Cerebellar nuclear complex (tissue), 1 donor: ENCODE measurements at regions not wholly inside any gene's neighbourhood (a gene's known extent, or its start where the extent isn't known, plus 50 kb on each side); places are given as distances from the start of the nearest gene placed in this dataset.

Experiments
- DNase-seq, 2 experiments: peaks; one replicate each; lab custom pipeline; 2025; lab: John Stamatoyannopoulos, UW

DNA sequence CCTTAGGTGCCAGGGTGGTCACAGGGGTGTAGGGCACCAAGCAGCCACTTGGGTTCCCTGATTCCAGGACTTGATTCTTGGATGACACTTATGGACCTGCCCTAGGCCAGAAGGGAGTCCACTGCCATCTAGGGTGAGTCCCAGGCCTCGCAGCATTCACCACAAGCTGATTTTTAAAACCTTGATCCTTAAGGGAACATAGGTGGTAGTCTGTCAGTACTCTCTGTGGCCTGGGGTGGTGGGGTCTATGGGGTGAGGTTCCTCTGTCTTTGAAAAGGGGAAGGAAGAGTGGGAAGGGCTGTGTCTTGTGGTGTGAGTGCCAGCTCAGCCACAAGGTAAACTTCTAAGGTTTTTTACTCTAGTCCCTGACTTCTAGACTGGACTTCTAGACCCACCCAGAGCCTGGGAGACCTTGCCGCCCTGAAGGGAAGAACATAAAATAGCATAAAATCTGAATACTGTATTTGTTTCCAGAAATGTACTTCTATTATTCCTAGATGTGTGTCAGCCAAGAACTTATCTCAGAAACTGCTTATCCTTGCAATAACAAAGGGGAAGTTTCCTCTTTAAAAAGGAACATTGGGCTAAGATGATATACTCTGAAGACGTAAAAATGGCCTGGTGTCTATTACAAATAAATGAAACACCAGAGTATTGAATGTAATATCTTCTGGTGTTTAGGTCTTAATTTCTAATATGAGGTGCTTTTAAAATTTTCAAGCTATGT is 757.3 kb downstream of the LTN1 start:
- no peak for DNase-seq

DNA sequence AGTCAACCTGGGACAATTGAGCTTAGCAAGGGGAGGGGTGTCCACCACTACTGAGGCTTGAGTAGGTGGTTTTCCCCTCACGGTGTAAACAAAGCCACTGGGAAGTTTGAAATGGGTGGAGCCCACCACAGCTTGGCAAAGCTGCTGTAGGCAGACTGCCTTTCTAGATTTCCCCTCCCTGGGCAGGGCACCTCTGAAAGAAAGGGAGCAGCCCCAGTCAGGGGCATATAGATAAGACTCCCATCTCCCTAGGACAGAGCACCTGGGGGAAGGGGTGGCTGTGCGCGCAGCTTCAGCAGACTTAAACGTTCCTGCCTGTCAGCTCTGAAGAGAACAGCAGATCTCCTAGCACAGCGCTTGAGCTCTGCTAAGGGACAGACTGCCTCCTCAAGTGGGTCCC is 758.4 kb downstream of the LTN1 start:
- no peak for DNase-seq

DNA sequence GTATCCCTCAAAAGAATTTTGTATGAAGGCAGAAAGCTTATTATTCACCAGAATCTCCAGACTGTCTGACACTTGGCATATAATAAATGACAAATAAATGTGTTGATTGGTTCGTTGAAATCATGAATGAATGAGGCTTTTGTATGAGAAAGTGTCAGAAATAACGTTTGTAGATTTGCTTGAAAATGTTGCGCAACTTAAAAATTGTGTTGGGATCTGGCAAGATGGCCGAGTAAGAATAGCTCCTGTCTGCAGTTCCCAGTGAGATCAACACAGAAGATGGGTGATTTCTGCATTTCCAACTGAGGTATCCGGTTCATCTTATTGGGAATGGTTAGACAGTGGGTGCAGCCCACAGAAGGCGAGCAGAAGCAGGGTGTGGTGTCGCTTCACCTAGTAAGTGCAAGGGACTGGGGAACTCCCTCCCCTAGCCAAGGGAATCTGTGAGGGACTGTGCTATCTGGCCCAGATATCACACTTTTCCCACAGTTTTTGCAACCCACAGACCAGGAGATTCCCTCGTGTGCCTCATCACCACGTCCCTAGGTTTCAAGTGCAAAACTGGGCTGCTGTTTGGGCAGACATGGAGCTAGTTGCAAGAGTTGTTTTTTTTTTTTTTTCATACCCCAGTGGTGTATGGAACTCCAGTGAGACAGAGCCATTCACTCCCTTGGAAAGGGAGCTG is 759.0 kb downstream of the LTN1 start:
- no peak for DNase-seq

DNA sequence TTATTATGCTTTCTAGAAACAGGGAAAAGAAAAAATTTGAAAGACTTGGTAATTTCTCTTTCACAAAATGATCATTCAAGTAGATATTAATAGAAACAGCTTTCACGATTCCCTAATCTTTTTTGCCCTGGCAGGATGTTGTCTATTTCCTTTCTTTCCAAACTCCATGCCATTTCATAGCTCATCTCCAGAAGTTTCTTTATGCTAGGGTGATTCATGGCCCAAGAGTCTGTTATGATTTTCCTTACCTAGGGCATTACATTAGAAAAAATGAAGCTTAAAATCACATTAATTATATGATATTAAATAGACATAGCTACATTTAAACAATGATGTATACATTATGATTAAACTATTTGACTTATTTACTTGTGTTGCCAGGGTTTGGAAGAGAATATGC is 762.1 kb downstream of the LTN1 start:
- no peak for DNase-seq

DNA sequence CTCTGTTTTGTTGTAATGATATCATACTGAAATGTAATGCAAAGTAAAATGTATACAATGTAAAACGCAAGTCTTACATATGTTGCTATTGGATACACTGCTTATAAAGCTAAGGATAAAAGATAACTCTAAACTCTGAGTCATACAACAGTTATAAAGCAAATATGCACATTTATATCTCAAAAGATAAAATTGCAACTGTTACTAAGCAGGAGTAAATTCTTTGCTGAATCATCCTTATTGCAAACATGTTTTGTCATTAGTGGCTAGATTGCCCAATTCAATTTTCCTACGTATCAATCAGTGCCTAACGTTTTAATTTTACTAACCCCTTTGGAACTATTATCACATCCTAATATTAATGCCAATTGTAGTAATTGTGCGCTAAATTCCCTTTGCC is 762.9 kb downstream of the LTN1 start:
- DNase-seq, result no peak

DNA sequence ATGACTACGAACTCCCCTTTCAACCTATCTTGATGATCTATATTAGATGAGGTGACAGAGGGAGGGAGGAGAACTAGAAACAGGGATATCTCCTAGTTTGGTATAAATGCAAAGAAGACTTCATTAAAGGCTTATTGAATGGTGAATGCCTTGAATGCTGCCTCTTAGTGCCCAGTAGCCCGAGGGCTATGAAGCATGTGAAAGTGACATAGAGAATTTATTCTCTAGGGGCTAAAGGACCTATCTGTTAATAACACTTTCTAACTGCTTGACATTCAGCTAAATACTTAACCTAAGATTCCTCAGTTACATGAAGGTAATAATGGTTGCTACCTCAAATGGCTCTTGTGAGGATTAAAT is 764.1 kb downstream of the LTN1 start:
- no peak for DNase-seq

DNA sequence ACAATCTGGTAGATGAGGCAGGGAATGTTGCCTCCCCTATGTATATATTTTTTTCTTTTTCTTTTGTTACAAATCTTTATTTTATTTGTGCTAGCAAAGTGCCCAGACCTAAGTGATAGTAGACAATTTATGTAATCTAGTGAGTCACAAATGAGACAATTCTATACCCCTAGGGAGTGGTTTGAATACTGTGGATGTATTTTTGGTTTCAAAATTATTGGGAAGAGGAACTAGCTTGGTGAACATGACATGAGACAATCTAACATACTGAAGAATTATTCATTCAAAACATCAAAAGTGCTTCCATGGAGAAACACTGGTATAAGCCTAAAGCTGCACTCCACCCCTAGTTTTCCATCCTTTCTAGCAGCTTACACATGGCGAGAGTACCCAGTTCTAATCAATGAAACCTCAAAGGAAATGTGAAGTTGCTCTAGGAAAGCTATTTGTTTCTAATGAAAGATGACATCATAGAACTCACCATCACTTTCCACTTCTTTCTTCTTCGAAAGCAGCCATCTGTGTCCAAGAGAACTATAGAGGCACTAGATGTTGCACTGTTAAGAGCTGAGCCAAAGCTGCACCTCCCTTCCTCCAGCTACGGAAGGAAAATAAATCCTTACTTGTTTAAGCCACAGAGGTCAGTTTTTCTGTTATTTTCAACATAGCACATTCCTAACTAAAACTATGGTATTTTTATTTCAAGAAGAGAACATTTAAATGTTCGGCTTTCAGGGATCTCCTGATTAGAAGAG is 764.6 kb downstream of the LTN1 start:
- DNase-seq, result no peak

DNA sequence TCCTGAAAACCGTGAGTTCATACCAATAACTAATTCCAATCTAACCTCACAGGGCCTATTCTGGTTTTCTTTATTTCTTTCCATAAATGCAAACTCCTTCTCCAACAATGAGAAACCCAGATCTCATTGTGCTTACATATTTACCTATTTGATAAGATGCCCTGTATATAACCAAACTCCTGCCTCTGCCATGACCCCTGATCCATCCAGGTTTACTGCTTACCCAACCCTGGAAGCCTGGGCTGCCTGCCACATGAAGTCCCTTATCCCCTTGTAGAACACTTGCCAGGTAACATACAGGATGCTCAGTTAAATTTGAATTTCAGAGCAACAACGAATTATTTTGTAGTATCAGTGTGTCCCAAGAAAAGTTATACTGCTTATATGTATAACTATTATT is 766.1 kb downstream of the LTN1 start:
- DNase-seq, result no peak

DNA sequence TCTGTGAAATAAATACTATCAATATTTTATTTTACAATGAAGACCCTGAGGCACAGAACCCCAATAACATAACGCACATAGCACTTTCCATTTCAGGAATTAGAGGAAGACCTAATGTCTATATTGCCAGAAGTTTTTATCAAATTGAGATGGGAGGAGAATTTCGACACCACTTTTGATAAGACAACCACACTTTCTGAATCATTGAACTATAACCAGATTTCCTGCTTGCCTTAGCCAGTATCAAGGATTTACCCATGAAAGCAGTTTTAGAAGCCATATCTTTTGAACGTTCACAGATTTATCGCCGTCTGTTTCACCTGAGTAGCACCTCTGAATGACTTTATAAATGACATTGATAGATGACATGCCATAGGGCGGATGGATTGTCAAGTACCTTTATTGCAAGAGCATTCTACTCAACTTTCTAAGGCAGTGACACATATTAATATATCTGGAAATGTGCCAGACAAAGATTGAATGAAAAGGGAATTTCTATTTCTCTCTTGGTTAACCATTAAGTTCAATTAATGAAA is 768.4 kb downstream of the LTN1 start:
- DNase-seq, result no peak

DNA sequence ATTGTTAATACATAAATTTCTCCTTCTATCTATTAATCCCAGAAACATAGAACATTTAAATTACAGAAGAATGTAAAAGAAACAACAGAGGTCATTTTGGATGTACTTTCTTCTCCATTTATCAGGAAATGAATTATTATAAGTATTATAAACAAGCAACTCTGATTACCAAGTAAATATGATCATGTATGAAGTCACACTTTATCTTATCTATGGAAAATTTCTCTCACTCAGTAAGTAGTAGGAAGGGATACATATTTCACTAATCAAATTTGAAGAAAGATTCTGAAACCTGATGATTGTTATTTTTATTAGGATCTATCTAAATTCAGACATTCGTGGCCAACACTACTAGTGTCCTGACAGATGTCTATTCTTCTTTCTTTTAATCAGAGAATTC is 770.7 kb downstream of the LTN1 start:
- DNase-seq, result no peak

DNA sequence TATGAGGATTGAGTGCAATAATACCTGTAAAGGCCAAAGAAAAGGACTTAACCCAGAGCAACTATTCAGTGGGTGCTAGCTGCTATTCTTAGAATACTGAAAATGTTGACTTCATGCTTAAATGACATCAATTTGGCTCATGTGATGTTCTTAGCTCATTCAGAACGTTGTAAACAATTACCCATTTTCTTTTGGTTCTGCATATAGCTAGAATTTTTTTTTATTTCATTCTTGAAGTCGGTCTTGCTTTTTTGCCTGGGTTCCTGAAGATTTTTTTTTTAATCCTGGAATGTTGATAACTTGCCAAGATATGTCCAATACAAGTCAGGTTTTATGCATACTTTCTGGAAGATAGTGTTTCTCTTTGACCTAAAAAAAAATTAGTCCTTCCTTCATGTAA is 772.0 kb downstream of the LTN1 start:
- DNase-seq, result no peak

DNA sequence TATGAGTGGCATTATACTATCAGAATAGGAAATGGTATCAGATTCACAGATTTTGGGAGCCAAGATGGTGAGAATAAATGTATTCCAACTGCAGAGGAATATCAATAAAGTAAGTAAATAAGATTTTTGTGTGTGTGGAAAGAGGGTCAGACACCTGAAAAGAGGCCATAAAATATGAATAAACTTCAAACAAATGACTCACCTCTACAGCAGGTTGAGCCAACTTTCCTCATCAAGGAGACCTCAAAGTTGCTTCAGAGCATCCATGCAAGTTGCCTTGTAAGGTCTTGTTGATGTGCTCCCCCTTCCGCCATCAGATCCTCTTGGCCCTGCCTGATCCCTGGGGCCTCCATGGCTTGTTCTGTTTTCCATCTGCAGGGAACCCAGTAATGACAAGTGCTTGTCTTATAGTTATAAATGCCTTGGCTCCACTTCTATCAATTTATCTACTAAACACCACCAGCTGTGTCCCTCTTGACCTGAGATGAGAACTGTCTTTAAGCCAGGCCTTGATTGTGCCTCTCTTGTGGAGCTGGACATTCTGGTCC is 775.6 kb downstream of the LTN1 start:
- no peak for DNase-seq

DNA sequence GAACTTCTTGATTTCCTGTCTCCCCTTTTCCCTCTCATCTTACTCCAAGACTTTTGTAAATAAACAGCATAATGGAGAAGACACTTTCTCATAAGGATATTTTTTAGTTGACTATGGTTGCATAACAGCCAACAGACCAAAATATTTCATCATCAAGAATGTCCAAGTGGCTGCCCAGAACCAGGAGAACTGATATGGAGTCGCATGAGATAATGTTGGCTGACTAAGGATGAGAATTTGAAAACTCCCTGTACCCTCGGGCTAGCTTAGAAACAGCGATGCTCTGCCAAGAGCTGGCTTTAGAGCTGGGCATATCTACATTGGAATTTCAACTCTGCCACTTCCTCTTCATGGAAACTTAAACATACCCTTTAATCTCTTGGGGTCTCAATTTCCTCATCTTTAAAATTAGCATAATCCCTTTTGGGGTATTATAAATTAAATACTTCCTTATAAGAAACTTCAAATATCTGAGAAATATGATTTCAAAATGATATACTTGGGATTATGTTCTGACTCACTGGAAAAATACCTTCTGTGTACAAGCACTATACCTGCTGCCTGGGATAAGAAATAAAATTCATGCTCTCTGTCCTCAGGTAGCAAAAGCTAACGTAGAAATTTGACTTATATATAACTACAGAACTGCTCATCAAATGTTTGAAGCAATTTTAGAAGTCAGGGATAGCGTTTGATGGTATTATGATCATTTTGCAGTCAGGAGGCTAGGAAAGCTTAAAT is 777.3 kb downstream of the LTN1 start:
- no peak for DNase-seq

DNA sequence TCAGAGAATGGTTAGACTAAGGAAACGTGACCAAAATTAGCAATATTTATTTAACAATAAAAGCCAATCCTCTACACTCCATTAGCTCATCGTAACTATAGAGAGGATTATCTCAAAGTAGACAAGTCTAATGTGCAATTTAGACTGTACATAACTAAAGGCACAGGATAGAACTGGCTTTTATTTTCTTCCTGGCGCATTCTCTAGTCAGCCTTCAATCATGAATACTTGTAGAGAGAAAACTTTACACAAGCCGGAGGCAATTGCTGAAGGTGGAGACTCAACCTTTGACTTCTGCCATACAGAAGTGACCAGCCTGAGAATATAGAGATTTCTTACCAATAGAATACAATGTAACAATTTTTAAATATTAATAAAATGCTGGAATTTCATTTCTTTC is 777.9 kb downstream of the LTN1 start:
- DNase-seq, result no peak

DNA sequence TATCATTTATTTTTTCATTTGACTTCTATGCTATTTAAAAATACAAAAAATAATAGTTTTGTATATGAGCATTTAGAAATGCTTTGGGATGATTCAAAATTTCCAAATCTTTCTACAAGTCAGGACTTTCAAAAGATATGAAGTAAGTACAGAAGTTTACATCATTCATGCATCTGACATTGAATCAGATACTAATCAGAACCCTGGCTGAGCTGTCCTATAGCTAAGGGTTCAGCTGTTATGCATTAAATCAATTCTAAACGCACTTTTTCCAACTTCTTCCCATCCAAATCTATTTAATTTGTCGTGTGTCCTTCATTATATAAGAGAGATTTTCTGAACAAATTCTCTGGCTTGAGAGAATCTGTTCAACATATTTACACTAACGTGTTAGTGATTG is 779.4 kb downstream of the LTN1 start:
- no peak for DNase-seq

DNA sequence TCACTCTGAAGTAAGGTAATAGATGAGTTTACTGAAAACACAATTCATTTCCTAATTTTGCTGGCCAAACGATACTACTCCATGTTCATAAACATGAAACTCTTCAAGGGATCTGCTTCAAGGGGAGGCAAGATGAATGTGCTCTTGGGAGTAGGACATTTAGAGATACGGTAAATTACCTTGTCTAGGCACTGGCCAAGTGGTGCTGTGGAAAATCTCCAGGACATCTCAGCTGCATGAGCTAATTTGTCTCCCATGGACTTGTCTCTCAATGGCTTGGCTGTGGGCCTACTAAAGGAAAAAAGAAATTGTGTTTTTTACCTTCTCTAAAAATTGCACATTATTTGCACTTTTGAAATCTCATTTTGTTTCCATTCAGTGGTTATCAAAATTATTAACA is 780.6 kb downstream of the LTN1 start:
- no peak for DNase-seq

DNA sequence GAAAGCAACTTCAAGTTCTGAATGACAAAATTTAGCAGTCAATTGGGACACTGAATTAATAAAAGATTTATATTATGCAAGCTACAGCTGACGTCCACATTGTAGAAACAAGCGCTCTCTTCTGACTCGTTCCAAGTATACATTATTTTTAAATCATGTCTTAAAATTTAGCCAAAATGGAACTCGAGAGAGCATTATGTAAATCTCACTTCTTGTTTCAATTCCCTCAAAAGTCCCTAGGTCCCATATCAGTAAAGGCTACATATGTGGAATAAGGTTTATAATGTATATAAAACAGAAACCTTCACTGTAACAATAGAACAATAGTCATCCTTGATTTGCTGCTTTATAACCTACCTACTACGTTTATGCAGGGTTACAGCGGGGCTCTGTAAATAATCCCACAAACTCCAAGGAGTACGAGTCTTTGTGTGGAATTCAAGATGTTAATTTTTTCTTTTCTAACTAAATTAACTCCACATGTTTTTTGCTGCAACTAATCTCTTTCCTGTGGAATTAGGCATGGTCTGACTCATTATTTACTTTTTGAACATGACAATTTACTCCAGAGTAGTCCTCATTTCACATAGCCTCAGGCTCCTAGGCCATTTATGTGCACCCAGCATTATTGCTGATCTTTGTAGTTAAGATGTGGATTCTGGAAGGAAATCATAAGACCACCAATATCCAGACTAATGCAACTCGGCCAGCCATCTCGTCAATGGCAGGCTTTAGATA is 785.1 kb downstream of the LTN1 start:
- no peak for DNase-seq

DNA sequence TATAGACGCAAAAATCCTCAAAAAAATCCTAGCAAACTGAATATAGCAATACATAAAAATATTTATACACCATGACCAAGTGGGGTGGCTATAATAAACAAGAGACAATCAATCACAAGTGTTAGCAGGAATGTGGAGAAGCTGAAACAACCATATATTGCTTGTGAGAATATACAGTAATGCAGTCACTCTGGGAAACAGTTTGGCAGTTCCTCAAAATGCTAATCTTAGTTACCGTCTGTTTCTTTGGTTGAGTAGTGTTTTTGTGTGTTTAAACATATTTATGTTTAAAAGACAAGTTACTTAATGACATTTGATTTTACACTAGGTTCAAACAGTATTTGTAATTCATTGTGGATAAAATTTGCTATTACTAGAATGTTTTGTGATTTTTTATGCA is 792.0 kb downstream of the LTN1 start:
- DNase-seq, result no peak

DNA sequence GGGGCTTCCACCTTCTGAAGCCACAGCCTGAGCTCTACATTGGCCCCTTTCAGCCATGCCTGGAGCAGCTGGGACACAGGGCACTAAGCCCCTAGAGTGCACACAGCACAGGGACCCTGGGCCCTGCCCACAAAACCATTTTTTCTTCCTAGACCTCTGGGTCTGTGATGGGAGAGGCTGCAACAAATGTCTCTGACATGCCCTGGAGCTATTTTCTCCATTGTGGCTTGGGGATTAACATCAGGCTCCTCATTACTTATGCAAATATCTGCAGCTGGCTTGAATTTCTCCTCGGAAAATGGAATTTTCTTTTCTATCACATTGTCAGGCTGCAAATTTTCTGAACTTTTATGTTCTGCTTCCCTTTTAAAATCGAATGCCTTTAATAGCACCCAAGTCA is 795.7 kb downstream of the LTN1 start:
- DNase-seq, result no peak

DNA sequence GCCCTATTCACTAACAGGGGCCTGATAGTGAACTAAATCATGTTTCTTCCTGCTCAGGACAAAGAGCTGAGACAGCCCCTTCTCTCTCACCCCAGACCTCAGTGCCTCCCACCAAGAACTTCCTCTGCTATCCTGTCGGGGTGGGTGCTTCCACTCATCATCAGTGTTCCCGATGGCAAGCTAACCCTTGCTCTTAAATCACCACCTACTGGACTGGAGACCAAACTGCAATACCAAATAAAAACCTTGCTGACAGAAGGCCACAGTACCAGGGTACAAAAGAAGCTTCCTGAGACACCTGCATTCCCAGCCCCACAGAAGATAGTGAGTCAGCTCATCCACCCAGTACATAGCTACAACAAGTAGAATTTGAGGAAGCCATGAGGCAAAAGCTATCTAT is 799.5 kb downstream of the LTN1 start:
- DNase-seq, result no peak

DNA sequence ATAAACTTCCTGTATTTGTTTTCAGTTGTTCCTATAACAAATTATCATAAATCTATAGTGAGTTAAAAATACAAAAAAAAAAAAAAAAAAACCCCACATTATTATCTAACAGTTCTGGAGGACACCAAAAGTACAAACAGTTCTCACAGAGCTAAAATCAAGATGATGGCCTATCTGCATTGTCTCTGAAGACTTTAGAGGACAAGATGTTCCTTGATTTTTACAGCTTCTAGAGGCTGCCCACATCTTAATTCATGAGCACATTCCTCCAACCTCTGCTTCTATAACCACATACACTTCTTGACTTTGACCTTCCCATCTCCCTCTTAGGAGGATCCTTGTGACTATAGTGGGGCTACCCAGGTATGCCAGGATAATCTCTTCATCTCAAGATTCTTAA is 806.1 kb downstream of the LTN1 start:
- no peak for DNase-seq
